ENCODE measurements at regions not wholly inside any gene's neighbourhood (a gene's known extent, or its start where the extent isn't known, plus 50 kb on each side); places are given as distances from the start of the nearest gene placed in this dataset.

DNA sequence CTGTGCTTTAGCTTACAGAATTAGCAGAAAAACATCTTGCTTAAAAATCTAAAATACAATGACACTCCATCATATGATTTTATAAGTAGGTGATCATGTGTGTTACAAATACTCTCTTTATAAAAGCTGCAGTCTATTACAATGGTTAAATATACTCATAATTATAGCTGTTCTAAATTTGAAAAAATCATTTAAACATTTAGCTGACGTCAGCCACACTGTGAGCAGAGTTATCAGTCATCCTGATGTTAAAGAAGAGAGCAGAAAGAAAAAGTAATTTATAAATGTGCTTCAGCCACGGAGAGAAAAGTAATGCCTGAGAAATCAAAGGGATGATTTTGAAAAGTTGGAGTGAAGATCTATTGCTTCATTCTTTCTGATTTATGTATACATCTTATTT is 1325.9 kb upstream of the B3GALT2 start:
- TF ChIP-seq, protein P1, sequence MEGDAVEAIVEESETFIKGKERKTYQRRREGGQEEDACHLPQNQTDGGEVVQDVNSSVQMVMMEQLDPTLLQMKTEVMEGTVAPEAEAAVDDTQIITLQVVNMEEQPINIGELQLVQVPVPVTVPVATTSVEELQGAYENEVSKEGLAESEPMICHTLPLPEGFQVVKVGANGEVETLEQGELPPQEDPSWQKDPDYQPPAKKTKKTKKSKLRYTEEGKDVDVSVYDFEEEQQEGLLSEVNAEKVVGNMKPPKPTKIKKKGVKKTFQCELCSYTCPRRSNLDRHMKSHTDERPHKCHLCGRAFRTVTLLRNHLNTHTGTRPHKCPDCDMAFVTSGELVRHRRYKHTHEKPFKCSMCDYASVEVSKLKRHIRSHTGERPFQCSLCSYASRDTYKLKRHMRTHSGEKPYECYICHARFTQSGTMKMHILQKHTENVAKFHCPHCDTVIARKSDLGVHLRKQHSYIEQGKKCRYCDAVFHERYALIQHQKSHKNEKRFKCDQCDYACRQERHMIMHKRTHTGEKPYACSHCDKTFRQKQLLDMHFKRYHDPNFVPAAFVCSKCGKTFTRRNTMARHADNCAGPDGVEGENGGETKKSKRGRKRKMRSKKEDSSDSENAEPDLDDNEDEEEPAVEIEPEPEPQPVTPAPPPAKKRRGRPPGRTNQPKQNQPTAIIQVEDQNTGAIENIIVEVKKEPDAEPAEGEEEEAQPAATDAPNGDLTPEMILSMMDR (IDR thresholded peaks at IDR 0.05; ENCODE audit: unreplicated experiment in 3 of 3), result no peak
- H3K9me3 Mint-ChIP-seq, result peaks cover 18% of the 10 kb centered on the region
- H3K27ac Mint-ChIP-seq, result no peak overlapping the region
- H3K4me1 Mint-ChIP-seq, result no peaks in the 10 kb centered on the region
- no peak overlapping the region for H3K4me3 Mint-ChIP-seq
- H3K36me3 Mint-ChIP-seq (ENCODE audit: low read depth), result no peaks in the 10 kb centered on the region
- no peaks in the 10 kb centered on the region for H3K27me3 Mint-ChIP-seq (ENCODE audit: low read depth)

DNA sequence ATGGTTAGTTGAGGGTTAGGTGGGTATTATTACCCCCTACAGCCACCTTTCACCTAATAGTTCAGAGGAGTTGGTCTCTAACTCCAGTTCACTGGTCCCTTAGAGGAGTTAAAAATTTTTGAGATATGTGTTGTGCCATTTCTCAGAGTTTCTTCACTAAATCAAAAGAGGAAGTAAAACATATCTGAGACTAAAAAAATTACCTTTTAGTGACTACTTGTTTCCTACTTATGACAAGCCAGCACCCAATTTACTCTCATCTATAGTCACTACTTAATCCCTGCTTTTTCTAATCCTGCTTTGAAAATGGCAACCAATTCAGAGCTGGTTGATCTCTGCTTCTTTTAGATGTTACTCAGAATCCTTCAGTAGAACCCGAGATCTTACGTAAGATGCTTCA is 1316.8 kb upstream of the B3GALT2 start:
- Mint-ChIP-seq H3K27ac (no peak overlapping the region), H3K4me3 (no peak overlapping the region), H3K4me1 (no peaks in the 10 kb centered on the region), H3K9me3 (no peaks in the 10 kb centered on the region), H3K36me3 (ENCODE audit: low read depth) (no peaks in the 10 kb centered on the region), H3K27me3 (ENCODE audit: low read depth) (no peaks in the 10 kb centered on the region)
- TF ChIP-seq, protein P1 (IDR thresholded peaks at IDR 0.05; ENCODE audit: unreplicated experiment in 3 of 3), result no peak

DNA sequence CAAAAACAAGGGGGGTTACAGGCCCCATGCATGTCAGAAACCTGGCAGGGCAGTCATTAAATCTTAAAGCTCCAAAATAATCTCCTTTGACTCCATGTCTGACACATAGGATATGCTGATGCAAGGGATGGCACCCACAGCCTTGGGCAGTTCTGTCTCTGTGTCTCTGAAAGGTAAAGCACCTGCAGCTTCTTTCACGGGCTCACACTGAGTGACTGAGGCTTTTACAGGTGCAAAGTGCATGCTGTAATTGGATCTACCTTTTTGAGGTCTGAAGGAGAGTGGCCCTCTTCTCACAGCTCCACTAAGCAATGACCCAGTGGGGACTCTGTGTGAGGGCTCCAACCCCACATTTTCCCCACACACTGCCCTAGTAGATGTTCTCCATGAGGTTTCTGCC is 1309.0 kb upstream of the B3GALT2 start:
- TF ChIP-seq, protein P1 (IDR thresholded peaks at IDR 0.05; ENCODE audit: unreplicated experiment in 3 of 3), result no peak
- Mint-ChIP-seq H3K4me3 (no peak overlapping the region), H3K36me3 (ENCODE audit: low read depth) (no peaks in the 10 kb centered on the region), H3K27me3 (ENCODE audit: low read depth) (no peaks in the 10 kb centered on the region), H3K9me3 (peaks cover 5% of the 10 kb centered on the region), H3K4me1 (no peaks in the 10 kb centered on the region), H3K27ac (no peak overlapping the region)

DNA sequence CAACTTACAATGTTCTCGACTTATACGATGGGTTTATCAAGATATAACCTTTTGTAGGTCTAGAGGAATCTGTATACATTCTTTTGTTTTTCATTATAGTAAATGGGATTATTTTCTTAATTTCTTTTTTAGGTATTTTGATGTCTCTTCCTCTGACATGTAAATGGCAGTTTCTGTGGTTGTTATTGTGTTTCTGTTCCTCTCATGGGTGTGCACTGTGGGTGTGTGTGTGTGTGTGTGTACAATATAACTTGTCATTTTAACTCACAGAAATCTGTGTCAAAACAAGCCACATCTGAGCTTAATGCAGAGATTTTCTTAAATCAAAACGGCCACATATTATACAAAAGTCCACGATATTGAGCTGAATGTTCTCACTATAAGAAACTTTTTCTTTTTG is 1300.8 kb upstream of the B3GALT2 start:
- Mint-ChIP-seq H3K9me3 (no peaks in the 10 kb centered on the region), H3K27me3 (ENCODE audit: low read depth) (no peaks in the 10 kb centered on the region), H3K27ac (no peak overlapping the region), H3K4me3 (no peak overlapping the region), H3K36me3 (ENCODE audit: low read depth) (no peaks in the 10 kb centered on the region), H3K4me1 (no peaks in the 10 kb centered on the region)
- TF ChIP-seq, protein P1 (IDR thresholded peaks at IDR 0.05; ENCODE audit: unreplicated experiment in 3 of 3), result no peak

DNA sequence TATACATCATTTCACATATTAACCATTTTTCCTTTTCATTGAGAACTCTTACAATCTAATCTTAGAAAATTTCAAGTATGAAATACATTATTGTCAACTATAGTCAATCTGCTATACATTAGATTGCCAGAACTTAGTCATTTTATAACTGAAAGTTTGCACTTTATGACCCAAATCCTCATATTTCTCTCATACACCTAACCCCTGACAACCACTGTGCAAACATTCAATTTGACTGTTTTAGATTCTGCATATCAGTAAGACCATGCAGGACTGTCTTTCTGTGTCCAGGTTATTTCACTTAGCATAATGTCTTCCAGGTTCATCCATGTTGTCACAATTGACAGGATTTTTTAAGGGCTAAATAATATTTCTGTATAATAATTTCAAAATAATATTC is 1299.0 kb upstream of the B3GALT2 start:
- Mint-ChIP-seq H3K27me3 (ENCODE audit: low read depth) (no peaks in the 10 kb centered on the region), H3K27ac (no peak overlapping the region), H3K4me3 (no peak overlapping the region), H3K36me3 (ENCODE audit: low read depth) (no peaks in the 10 kb centered on the region), H3K9me3 (no peaks in the 10 kb centered on the region), H3K4me1 (no peaks in the 10 kb centered on the region)
- TF ChIP-seq, protein P1 (IDR thresholded peaks at IDR 0.05; ENCODE audit: unreplicated experiment in 3 of 3), result no peak

DNA sequence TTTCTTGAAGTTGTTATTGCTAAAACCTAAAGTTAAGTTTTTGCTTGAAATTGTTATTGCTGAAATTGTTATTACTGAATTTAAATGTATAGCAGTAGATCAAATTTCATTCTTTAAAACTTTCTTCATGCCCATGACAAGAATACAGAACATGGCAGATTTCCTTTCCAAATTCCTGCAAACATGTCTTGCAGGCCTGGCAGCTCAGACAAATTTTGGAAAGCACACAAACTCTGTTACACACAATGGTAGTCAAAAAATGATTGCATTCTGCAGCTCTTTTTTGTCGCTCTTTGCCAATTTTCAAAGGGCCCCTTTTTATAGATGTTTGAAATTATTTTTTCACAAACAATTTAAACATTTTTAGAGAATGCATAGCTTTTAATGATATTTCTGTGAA is 1292.3 kb upstream of the B3GALT2 start:
- H3K36me3 Mint-ChIP-seq (ENCODE audit: low read depth), result no peaks in the 10 kb centered on the region
- H3K4me3 Mint-ChIP-seq, result no peak overlapping the region
- H3K4me1 Mint-ChIP-seq, result no peaks in the 10 kb centered on the region
- H3K9me3 Mint-ChIP-seq, result no peaks in the 10 kb centered on the region
- no peak overlapping the region for H3K27ac Mint-ChIP-seq
- TF ChIP-seq, protein P1 (IDR thresholded peaks at IDR 0.05; ENCODE audit: unreplicated experiment in 3 of 3), result no peak
- no peaks in the 10 kb centered on the region for H3K27me3 Mint-ChIP-seq (ENCODE audit: low read depth)
